ENCODE measurements at regions not wholly inside any gene's neighbourhood (a gene's known extent, or its start where the extent isn't known, plus 50 kb on each side); places are given as distances from the start of the nearest gene placed in this dataset.

DNA sequence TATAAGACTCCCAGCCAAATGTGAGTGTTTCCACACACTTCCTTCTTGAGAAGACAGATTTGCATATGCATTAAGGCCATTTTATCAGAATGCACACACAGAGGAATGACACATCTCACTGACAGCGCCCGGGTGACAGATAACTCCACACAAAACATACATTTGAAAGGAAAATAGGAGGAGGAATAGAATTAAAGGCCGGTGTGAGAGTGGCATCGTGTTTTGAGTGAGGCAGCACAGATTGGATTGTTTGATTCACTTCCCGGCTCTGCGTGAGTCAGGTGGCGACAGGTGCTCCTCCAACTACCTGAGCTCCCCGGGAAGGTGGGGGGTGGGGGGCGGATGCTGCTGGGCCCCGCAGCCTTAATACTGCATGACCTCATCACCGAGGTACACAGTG is 429.0 kb downstream of the TSHZ3 start:
- TF ChIP-seq EP300 (IDR thresholded peaks at IDR 0.05): no peak
- TF ChIP-seq, protein P1, sequence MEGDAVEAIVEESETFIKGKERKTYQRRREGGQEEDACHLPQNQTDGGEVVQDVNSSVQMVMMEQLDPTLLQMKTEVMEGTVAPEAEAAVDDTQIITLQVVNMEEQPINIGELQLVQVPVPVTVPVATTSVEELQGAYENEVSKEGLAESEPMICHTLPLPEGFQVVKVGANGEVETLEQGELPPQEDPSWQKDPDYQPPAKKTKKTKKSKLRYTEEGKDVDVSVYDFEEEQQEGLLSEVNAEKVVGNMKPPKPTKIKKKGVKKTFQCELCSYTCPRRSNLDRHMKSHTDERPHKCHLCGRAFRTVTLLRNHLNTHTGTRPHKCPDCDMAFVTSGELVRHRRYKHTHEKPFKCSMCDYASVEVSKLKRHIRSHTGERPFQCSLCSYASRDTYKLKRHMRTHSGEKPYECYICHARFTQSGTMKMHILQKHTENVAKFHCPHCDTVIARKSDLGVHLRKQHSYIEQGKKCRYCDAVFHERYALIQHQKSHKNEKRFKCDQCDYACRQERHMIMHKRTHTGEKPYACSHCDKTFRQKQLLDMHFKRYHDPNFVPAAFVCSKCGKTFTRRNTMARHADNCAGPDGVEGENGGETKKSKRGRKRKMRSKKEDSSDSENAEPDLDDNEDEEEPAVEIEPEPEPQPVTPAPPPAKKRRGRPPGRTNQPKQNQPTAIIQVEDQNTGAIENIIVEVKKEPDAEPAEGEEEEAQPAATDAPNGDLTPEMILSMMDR (IDR thresholded peaks at IDR 0.05): no peak
